Hematopoietic multipotent progenitor cell treated with erythropoietin and hydrocortisone succinate and interleukin-3 and kit ligand, for 15 days (in vitro differentiated cells): ENCODE measurements at regions not wholly inside any gene's neighbourhood (a gene's known extent, or its start where the extent isn't known, plus 50 kb on each side); places are given as distances from the start of the nearest gene placed in this dataset.

Source experiments
- DNase-seq: peaks from one replicate; pipeline ENCODE4 v3.0.0-alpha.2; 2015; ENCODE audit warnings: low spot score

DNA sequence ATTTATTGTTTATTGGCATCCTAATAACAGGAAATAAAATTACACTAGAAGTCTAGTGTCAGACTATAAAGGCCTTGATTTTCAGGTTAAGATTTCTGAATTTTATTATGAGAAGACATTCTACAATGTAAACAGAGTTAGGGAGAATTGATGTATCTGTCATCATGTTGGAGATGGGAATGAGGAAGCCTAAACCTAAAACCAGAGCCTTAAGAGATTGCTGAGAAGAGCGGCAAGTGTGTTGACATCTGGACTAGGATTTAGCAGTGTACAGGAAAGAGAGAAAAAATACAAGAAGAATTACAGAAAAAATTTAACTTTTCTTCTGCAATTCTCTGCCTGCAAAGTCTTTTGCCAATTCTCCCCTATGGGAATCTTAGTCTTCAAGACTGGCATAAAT is 525.5 kb downstream of the NR2F1-AS1 start:
- no peak for DNase-seq

DNA sequence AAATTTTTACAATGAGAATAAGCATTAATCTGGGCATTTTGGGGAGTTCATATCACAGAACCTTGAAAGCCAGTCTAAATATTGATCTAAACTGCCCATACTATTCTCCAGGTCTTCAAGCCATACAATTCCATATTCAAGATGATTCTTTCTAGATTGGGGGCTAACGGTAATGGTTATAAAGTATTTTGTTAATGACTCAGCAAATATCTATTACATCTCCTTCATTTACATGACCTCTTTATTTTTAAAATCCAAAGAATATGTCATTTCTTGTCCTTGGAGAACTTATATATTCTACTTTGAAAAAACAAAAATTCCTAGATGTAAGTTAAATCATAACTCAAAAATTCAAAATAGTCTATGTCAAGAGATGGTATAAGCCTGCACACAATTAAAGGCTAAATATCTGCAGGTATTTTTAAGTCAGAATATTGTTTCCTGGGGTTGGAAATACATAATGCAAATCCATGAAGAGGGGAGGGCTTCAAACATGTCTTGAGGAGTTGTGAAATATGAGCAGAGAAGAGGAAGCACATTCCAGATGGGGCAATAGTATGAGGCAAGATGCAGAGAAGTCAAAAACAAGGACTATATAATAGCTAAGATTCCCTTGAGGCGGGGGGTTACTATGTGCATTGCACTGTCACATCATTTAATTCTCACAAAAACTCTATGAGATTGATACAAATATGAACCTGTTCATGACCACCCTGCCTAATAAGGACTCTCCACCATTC is 526.4 kb downstream of the NR2F1-AS1 start:
- DNase-seq = no peak

- DNase-seq = no peak
Measured at GRCh38 chr5:93053825-93054224, 527.2 kb downstream of the NR2F1-AS1 start.

DNA sequence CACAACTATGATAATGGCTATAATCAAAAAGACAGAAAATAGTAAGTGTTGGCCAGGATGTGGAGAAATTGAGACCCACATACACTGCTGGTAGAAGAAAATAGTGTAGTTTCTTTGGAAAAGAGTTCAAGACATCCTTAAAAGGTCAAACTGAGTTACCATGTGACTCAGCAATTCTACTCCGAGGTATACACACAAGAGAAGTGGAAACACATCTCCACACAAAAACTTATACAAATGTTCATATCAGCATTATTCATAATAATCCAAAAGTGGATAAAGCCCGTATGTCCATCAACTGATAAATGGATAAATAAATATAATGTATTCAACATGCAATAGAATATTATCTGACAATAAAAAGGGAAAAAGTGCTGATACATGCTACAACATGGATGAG is 532.2 kb downstream of the NR2F1-AS1 start:
- DNase-seq = no peak

- no peak for DNase-seq
Measured at GRCh38 chr5:93044859-93045666, 536.0 kb downstream of the NR2F1-AS1 start.

GRCh38 chr5:93039888-93040287 is 541.1 kb downstream of the NR2F1-AS1 start:
- no peak for DNase-seq

GRCh38 chr5:93034621-93035590 is 546.1 kb downstream of the NR2F1-AS1 start:
- no peak for DNase-seq

GRCh38 chr5:93022796-93023447 is 558.1 kb downstream of the NR2F1-AS1 start:
- DNase-seq = no peak

DNA sequence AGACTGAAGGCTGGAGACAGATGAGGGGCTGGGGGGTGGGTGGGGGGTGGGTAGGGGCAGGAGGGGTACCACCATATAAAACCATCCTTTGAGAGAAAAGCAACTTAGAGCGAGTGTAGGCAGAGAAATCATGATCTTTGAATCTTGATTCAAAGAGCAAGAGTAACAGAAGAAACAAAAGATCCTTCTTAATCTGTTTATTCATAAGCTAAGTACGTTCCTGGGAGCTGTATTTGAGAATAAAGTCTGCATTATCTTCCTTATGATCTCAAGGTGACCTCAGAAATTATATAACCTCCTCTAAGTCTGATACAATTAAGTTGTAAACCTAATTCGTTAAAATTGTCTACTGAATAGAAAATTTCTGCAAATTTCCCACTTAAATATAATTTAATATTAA is 558.8 kb downstream of the NR2F1-AS1 start:
- DNase-seq = no peak

DNA sequence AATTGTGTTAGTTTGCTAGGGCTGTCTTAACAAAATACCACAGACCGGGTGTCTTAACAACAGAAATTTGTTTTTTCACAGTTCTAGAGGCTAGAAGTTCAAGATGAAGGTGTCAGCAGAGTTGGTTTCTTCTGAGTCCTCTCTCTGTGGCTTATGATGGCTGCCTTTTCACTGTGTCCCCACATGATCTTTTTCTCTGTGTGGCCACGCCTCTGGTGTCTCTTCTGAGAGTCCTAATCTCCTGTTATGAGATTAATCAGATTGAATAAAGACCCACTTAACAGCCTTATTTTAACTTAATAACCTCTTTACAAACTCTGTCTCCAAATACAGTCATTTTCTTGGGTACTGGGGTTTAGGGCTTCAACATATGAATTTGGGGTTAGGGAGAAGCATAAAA is 561.1 kb downstream of the NR2F1-AS1 start:
- DNase-seq = no peak

DNA sequence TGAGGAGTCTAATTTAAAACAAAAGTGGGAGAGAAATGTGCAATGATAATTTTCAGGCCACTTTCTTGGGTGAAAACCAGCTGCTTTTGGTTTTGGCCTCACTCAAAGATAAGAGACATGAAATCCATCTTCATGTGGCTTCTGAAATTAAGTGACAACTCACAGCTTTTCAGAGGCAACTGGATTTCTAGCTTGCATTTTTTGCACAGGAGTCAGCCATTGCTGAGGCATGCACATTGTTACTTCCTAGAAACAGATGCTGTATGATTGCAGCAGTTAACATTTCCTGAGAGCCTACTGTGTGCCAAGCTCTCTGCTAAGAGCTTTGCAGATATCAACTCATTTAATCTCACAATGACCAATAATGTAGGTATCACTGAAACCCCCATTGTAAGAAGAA is 562.6 kb downstream of the NR2F1-AS1 start:
- DNase-seq = no peak

DNA sequence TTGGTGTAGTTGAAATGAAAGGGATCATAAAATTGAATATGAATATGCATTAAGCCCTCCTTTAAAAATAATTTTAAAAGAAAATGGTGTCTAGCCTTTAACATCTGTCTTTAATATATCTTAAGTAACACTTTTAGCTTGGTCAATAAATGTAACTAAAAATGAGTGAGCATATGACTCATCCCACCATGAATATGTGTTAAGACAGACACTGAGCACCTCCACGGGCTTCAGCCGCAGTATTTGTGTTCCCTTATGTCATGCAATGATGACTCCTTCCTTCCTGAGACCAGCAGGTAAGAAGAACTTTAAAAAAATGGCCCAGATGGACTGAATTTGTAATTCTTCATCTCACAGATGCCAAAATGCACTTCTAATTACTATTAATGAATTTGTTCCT is 563.2 kb downstream of the NR2F1-AS1 start:
- no peak for DNase-seq

DNA sequence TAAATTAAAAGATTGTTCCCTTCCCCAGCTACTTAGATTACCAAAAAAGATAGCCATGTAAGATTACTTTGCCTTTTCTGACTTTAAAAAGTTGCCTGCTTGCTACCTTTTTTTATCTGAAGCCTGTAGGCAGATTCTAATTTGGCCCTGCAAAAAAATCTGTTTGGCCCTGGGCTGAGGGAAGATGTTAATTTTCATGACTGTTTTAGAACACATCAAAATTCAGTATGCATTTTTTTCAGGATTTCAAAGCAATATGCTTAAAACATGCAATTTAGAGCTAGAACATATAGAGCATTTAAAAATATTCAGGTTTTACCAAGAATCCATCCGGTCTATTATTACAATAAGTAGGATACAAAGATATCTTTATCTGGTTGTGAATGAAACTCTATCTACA is 563.6 kb downstream of the NR2F1-AS1 start:
- no peak for DNase-seq

GRCh38 chr5:93010616-93011015 is 570.4 kb downstream of the NR2F1-AS1 start:
- DNase-seq = no peak

- no peak for DNase-seq
Measured at GRCh38 chr5:93010037-93010436, 571.0 kb downstream of the NR2F1-AS1 start.

GRCh38 chr5:93008502-93009207 is 572.4 kb downstream of the NR2F1-AS1 start:
- DNase-seq = no peak

- no peak for DNase-seq
Measured at GRCh38 chr5:93006915-93007314, 574.1 kb downstream of the NR2F1-AS1 start.

DNA sequence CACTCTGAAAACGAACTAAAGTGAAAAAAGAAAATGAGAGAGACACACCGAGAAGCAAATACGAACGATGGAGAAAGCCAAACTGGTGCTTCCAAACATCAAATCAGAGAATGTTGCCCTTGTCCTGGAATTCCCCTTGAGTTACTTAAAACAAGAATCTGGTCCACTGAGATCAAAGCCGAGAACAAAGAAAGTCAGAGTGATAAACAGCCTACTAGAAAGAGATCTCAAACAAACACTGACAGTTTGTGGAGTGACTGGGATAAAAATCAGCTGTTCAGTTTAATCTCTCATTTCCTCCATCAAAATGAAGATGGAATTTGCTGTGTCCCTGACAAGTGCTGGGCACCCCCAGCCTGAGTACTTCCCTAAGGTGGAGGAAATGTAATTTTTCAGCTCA is 582.6 kb downstream of the NR2F1-AS1 start:
- no peak for DNase-seq

- no peak for DNase-seq
Measured at GRCh38 chr5:92994392-92994791, 586.6 kb downstream of the NR2F1-AS1 start.

GRCh38 chr5:92992073-92992472 is 588.9 kb downstream of the NR2F1-AS1 start:
- no peak for DNase-seq

- no peak for DNase-seq
Measured at GRCh38 chr5:92991581-92992067, 589.4 kb downstream of the NR2F1-AS1 start.
